A673 (cell line): ENCODE measurements at regions not wholly inside any gene's neighbourhood (a gene's known extent, or its start where the extent isn't known, plus 50 kb on each side); places are given as distances from the start of the nearest gene placed in this dataset.

Source experiments
- BruUV-seq: library from RNA; stranded (reverse); fragments of 400-500 nt; replicated peaks from 2 replicates; lab custom pipeline; 2021; lab: Mats Ljungman, UMichigan
- CTCF ChIA-PET: fragments of 300-600 bp; sonication (Branson Sonifier 250); formaldehyde crosslinking; loops from one replicate; lab custom pipeline; 2022; ENCODE audit warnings: antibody characterized with exemption; lab: Charles Lee
- POLR2A ChIA-PET: fragments of 300-600 bp; sonication (Branson Sonifier 250); formaldehyde crosslinking; loops from one replicate; lab custom pipeline; 2022; ENCODE audit warnings: antibody characterized with exemption; ENCODE audit not compliant: low non-redundant PET; lab: Charles Lee
- DNase-seq: peaks from one replicate; pipeline ENCODE4 v3.0.0-alpha.2; 2015; ENCODE audit warnings: low spot score
- H3K27ac ChIP-seq: fragments of 200-600 bp; sonication (generic); 2 replicates; pipeline ENCODE4 v1.5.1; 2016; ENCODE audit warnings: mixed run types, low read depth, mild to moderate bottlenecking, mixed read lengths, antibody characterized with exemption, low read length; ENCODE audit not compliant: poor library complexity, severe bottlenecking
- H3K27me3 ChIP-seq: fragments of 200-600 bp; sonication (generic); replicated peaks from 2 replicates; pipeline ENCODE4 v1.6.1; 2017; ENCODE audit warnings: mixed run types, low read depth, mild to moderate bottlenecking, mixed read lengths, antibody characterized with exemption, low read length; ENCODE audit not compliant: insufficient read depth, poor library complexity
- H3K36me3 ChIP-seq: fragments of 200-600 bp; sonication (generic); 2 replicates; pipeline ENCODE4 v1.6.1; 2016; ENCODE audit warnings: mixed run types, mild to moderate bottlenecking, mixed read lengths, antibody characterized with exemption, low read length; ENCODE audit not compliant: insufficient read depth, poor library complexity, severe bottlenecking
- H3K4me1 ChIP-seq: fragments of 200-600 bp; sonication (generic); 2 replicates; pipeline ENCODE4 v1.6.1; 2017; ENCODE audit warnings: mixed run types, mild to moderate bottlenecking, mixed read lengths, antibody characterized with exemption, low read length; ENCODE audit not compliant: insufficient read depth, poor library complexity, severe bottlenecking
- H3K4me3 ChIP-seq: fragments of 200-600 bp; sonication (generic); 2 replicates; pipeline ENCODE4 v1.5.1; 2016; ENCODE audit warnings: low read depth, mixed run types, mild to moderate bottlenecking, mixed read lengths, low read length; ENCODE audit not compliant: poor library complexity, severe bottlenecking
- H3K9me3 ChIP-seq: fragments of 200-600 bp; sonication (generic); 2 replicates; pipeline ENCODE4 v1.6.1; 2016; ENCODE audit warnings: mixed run types, low read depth, mild to moderate bottlenecking, mixed read lengths, antibody characterized with exemption, low read length; ENCODE audit not compliant: poor library complexity, severe bottlenecking
- EZH2 ChIP-seq: fragments of 200-600 bp; sonication (generic); IDR thresholded peaks from 2 replicates; pipeline ENCODE4 v1.6.1; 2017; ENCODE audit warnings: borderline replicate concordance, low read depth, mild to moderate bottlenecking, mixed read lengths, antibody characterized with exemption, low read length; ENCODE audit not compliant: poor library complexity, severe bottlenecking
- intact Hi-C: fragments of 100-400 bp; cut with micrococcal nuclease; formaldehyde crosslinking; loops from one replicate; pipeline ENCODE4 v1.10.0; 2022; ENCODE audit not compliant: unreplicated experiment
- TF ChIP-seq, protein P1 (sequence below): fragments of 300-800, 200-600 bp; sonication (generic); conservative IDR thresholded peaks from 2 replicates; pipeline ENCODE4 v1.5.1; 2017; ENCODE audit warnings: low read depth, mild to moderate bottlenecking, antibody characterized with exemption, low read length, moderate library complexity, mixed read lengths

DNA sequence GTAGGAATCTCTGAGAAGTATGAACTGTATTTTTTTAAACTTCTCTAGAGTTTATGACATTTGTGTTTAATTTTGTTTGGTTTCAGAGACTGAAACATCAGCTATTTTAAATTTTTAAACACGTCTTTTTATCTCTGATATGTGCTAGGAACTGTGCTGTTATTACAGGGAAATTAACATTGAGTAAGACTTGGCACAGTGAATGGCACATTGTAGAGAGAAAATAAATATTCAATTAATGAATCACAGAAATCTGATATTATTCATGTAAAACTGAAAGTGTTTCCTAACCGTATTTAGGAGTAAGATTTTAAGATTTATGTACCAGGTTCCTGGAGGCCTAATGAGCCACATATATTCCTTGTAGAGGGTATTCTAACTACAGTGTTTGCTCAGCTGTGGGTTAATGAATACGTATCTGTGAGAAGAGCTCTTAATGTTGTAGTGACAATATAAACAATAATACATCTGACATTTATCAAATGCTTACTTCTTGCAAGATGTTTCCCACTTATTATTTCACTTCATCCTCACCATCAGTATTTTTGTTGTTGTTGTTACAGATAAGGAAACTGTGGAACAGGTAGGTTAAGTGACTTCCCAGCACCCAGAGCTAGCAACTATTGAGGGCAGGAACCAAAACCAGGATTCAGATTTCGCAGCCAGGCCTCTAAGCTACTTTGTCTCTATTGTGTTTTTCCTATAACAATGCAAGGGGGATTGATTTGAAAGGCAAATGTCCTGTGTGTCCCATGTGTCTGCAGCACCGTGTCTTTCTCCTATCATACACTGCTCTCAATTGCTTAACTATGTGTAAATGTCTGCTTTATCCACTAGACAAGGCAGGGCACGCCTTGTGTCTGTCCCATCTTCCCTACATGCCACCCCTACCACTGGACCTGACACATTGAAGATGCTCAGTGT is 121.1 kb upstream of the FAM9C start:
- ChIA-PET CTCF (no interaction called here), POLR2A (no interaction called here)
- no TSS peak for BruUV-seq
- no peaks in the 10 kb centered on the region for H3K9me3 ChIP-seq
- intact Hi-C loops = no loop called here
- H3K4me3 ChIP-seq = no peak overlapping the region
- no peaks in the 10 kb centered on the region for H3K4me1 ChIP-seq
- DNase-seq = no peak
- no peaks in the 10 kb centered on the region for H3K36me3 ChIP-seq
- TF ChIP-seq, protein P1, sequence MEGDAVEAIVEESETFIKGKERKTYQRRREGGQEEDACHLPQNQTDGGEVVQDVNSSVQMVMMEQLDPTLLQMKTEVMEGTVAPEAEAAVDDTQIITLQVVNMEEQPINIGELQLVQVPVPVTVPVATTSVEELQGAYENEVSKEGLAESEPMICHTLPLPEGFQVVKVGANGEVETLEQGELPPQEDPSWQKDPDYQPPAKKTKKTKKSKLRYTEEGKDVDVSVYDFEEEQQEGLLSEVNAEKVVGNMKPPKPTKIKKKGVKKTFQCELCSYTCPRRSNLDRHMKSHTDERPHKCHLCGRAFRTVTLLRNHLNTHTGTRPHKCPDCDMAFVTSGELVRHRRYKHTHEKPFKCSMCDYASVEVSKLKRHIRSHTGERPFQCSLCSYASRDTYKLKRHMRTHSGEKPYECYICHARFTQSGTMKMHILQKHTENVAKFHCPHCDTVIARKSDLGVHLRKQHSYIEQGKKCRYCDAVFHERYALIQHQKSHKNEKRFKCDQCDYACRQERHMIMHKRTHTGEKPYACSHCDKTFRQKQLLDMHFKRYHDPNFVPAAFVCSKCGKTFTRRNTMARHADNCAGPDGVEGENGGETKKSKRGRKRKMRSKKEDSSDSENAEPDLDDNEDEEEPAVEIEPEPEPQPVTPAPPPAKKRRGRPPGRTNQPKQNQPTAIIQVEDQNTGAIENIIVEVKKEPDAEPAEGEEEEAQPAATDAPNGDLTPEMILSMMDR = no peak
- no peak for TF ChIP-seq EZH2
- no peaks in the 10 kb centered on the region for H3K27me3 ChIP-seq
- H3K27ac ChIP-seq = no peak overlapping the region

DNA sequence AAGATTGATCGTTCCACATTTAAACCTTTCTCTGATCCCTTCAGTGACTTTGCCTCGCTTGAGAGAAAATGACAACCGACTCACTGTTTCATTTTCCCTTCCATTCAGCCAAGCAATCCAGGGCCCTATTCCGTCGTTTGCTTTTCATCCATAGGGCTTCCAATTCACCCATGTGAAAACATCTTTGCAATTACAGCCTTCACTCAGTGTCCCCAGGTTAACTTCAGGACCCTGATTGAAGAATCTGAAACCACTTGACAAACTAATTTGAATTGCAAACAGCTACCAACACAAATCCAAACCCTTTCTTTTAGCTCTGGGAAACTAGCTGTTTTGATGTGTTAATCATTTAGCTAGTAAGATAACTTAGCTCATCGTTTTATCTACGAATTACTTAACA is 120.2 kb upstream of the FAM9C start:
- ChIA-PET CTCF (no interaction called here), POLR2A (no interaction called here)
- H3K27ac ChIP-seq = no peak overlapping the region
- no peaks in the 10 kb centered on the region for H3K36me3 ChIP-seq
- no peaks in the 10 kb centered on the region for H3K4me1 ChIP-seq
- BruUV-seq = no TSS peak
- no peak for TF ChIP-seq EZH2
- TF ChIP-seq, protein P1 = no peak
- no peak for DNase-seq
- no peaks in the 10 kb centered on the region for H3K9me3 ChIP-seq
- H3K27me3 ChIP-seq = no peaks in the 10 kb centered on the region
- H3K4me3 ChIP-seq = no peak overlapping the region
- intact Hi-C loops = no loop called here

DNA sequence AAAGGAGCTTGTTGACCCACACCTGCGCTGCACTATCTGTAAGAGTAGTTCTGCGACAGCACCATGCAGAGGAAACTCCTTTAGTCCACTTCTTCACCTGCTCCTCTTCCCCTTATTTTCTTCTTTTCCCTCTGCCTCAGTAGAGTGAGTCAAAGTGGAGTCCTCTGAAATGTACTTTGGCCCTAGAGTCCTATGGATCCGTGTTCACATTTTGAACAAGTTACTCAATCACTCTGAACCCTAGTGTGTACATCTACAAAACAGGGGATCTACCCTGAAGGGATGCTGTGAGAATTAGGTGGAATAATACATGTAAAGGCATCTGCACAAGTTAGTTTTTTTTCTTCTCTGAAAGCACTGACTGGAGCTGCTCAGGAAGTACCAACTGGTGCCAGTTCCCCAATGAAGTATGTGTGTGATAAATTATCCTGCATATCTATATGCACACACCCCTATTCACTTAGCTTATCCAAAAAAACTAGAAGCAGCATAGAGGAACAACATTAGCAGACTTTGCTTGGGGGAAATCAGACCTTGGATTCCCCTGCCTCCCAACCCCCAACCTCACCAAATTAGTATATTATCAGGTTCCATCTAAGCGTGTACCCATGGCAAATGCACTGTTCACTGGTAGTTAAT is 118.5 kb upstream of the FAM9C start:
- ChIA-PET POLR2A (no interaction called here), CTCF (no interaction called here)

More for the DNA sequence above, 118.5 kb upstream of the FAM9C start:
- intact Hi-C loops = no loop called here
- Histone ChIP-seq H3K9me3 (no peaks in the 10 kb centered on the region), H3K4me1 (no peaks in the 10 kb centered on the region), H3K27ac (no peak overlapping the region), H3K4me3 (no peak overlapping the region), H3K36me3 (no peaks in the 10 kb centered on the region), H3K27me3 (no peaks in the 10 kb centered on the region)
- DNase-seq = no peak
- BruUV-seq = no TSS peak
- no peak for TF ChIP-seq EZH2
- TF ChIP-seq, protein P1 = no peak
